ENCODE measurements at regions not wholly inside any gene's neighbourhood (a gene's known extent, or its start where the extent isn't known, plus 50 kb on each side); places are given as distances from the start of the nearest gene placed in this dataset.

DNA sequence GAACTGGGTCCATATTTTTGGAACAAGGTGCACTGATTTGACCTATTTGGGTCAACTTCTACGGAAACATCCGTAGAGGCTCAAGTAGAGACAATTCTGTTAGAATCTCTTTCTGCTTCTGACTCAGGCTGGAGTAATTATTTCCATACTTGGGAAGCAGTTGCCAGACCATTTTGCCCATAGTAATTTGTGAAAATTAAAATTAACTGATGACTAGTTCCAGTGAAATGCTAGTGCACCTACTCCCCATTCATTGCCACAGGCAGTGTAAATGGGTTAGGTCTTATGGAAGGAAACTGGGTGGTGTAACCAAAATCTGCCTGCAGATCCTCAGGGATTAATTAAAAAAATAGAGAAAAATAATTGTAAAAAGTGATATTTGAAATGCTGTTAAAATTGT, 201.1 kb downstream of the TENT4A start:
- DNase-seq: no peak

DNA sequence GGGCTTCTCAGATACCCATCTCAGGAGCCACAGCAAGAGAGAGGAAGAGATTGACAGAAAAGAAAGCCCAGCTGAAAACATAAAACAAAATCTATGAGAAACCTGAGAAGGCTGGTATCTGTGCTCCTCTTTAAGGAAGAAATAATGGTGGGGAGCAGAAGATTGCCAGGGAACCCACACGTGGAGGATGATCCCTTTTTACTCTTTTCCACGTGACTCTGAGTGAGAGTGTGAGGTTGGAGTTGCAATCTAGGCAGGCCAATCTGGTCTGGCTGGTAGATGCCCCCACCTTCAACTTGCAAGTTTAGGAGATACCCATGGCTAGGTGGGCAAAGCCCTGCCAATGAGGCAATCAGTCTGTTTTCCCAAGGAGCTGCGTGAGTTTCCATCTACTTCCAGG, 202.3 kb downstream of the TENT4A start:
- DNase-seq: no peak

DNA sequence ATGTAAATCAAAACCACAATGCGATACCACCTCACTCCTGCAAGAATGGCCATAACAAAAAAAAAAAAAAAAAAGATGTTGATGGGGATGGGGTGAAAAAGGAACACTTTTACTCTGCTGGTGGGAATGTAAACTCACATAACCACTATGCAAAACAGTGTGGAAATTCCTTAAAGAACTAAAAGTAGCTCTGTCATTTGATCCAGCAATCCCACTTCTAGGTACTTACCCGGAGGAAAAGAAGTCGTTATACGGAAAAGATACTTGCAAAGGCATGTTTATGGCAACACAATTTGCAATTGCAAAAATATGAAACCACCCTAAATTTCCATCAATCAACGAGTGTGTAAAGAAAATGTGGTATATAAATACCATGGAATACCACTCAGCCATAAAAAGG, 205.0 kb downstream of the TENT4A start:
- DNase-seq: no peak

GRCh38 chr5:6920628-6921256, 207.5 kb downstream of the TENT4A start:
- DNase-seq: no peak

GRCh38 chr5:6926491-6927038, 213.3 kb downstream of the TENT4A start:
- no peak for DNase-seq

DNA sequence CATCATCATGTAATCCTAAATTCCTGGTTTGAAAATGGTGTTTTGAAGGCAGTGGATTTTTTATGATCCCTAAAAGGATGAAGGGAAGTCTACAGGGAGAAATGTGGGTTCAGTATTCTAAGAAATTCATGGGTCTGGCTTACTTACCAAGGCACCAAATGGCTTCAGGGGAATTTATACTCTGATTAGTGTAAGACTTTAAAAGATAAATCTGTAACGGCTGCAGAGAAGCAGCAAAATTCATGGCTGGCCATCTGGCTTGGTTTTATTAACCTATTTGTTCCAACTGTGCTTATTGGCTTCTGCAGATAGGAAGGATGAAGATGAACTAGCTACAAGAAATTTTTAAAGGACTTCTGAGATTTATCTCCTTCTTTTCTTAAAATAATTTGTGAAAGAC, 222.8 kb downstream of the TENT4A start:
- no peak for DNase-seq

- DNase-seq: no peak
These were observed 224.4 kb downstream of the TENT4A start for GRCh38 chr5:6937677-6938076.

GRCh38 chr5:6941631-6942030, 228.4 kb downstream of the TENT4A start:
- no peak for DNase-seq

- no peak for DNase-seq
These were observed 230.2 kb downstream of the TENT4A start for GRCh38 chr5:6943197-6944112.

- no peak for DNase-seq
These were observed 235.3 kb downstream of the TENT4A start for GRCh38 chr5:6948562-6948961.

DNA sequence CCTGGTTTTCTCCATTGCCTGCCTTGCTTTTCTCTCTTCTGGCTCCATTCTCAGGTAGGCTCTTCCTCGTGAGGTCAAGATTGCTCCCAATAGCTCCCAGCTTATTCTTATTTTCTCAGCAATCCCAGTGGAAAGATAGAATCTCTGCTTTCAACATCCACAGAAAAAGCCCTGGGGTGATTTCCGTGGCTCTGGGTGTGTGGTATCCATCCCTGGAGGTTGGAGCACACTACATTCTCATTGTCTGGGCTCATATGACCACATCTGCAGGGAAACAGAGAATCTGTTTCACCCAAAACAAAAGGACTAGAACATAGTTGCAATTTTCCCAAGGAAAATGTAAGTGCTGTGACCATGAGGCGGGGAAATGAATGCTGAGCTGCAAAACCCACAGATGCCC, 236.0 kb downstream of the TENT4A start:
- no peak for DNase-seq

GRCh38 chr5:6950250-6950649, 237.0 kb downstream of the TENT4A start:
- no peak for DNase-seq

GRCh38 chr5:6950860-6951259, 237.6 kb downstream of the TENT4A start:
- no peak for DNase-seq

DNA sequence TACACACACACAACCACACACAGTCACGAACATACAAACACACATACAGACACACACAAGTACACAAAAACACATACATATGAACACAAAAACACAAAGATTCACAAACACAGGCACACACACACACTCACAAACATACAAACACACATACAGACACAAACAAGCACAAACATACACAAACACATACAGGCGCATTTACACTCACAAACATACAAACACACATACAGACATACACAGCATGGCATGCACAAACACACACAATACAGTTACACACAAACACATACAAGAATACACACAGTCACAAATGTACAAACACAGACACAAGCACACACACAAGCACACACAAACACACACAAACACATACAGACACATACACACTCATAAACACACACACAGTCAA, 247.9 kb downstream of the TENT4A start:
- no peak for DNase-seq

GRCh38 chr5:6961837-6962635, 248.8 kb downstream of the TENT4A start:
- no peak for DNase-seq

GRCh38 chr5:6976971-6977370, 263.7 kb downstream of the TENT4A start:
- DNase-seq: no peak

DNA sequence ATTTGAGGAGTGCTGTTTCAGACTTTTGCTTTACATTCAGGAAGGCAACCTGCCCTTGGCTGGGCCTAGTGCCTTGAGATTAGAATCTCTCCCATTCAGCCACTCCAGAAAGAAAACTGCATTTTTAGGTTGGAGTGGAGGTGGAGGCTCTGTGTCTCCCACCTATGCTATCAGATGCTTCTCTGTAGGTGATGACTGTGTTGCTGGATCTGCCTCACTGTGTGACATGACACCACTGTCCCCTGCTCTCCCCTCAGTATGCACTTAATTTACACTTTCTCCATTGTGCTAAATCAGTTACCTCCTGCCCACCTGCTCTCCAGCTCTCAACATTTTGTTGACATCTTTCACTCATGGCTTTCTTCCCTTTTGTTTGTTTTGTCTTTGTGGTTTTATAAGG, 265.8 kb downstream of the TENT4A start:
- no peak for DNase-seq

- no peak for DNase-seq
These were observed 276.0 kb downstream of the TENT4A start for GRCh38 chr5:6989230-6989629.

DNA sequence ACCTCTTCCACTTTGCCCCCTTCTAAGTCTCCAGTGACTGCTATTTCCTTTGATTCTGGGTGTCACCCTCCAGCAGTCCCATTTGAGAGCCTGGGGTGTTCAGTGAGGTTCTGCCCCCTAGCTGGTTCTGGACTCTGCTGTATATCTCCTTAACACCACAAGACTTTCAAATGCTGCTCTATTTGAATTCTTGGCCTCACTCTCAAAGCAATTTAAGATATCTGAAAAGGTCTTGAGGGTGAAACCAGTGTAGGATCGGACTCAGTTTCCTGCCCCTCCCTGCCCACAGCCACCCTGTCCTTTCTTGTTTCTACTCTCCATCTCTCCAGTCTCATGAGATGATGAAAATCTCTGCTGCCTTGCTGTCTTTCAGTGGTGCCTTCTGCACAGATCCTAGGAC, 280.9 kb downstream of the TENT4A start:
- no peak for DNase-seq

- no peak for DNase-seq
These were observed 281.9 kb downstream of the TENT4A start for GRCh38 chr5:6995115-6995514.

GRCh38 chr5:7000310-7000709, 287.1 kb downstream of the TENT4A start:
- DNase-seq: no peak

- no peak for DNase-seq
These were observed 297.4 kb downstream of the TENT4A start for GRCh38 chr5:7010591-7010990.
